Suppressor macrophage (primary cell): ENCODE measurements at regions not wholly inside any gene's neighbourhood (a gene's known extent, or its start where the extent isn't known, plus 50 kb on each side); places are given as distances from the start of the nearest gene placed in this dataset.
"Not testable (repeated sequence)": the region's sequence is repeated elsewhere in the genome, so short reads cannot be mapped to it uniquely, and the experiment has no call there.

Experiments used
- DNase-seq, 4 experiments: peaks; one replicate each; pipeline ENCODE4 v3.0.0-alpha.2; 2020 to 2022

GRCh38 chr4:186814535-186815070, 90.9 kb upstream of the FAT1 start:
- no peak for DNase-seq

- DNase-seq, result no peak
Observed at GRCh38 chr4:186819342-186820086, 95.9 kb upstream of the FAT1 start.

DNA sequence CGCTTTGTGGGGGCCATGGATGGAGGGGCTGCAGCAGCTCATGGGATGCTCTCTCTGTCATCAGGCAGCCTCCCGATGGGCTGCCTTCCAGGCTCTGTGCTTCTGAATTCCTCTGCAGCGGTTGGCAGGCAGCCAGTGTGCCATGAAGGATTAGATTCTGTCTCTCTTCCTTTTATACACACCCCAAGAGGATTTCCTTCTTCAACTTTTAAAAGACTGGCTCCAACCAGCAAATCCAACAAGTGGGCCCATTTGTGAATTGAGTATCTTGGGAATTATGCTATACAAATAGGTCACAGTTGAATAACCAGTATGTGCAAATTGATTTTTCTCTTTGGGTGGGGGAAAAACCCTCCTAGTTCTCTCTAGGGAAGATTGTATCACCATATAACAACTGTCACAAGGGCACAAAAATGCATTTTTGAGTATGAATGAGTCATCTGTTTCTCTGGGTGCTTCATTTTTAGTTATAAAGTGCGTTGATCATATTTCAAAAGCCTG, 96.8 kb upstream of the FAT1 start:
- no peak for DNase-seq

GRCh38 chr4:186823989-186824388, 100.3 kb upstream of the FAT1 start:
- DNase-seq, result no peak

DNA sequence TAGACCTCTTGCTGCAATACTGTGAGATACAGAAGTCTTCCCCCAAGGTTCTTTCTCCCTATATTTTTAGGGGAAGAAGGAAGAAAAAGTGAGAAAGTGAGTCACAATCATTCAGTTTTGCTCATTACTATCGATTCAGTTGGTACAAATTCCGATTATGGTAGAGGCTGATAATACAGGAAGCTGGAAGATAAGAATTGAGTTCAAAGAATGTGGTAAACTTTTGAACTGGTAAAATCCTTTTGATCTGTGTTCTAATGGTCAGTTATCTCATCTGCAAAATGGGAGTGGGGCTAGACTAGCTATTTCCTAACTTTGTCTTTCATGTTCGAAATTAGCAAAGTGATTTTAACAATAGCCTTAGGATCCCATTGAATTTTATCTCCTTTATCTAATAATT, 101.4 kb upstream of the FAT1 start:
- DNase-seq, result no peak

- DNase-seq, result no peak
Observed at GRCh38 chr4:186826006-186826405, 102.3 kb upstream of the FAT1 start.

DNA sequence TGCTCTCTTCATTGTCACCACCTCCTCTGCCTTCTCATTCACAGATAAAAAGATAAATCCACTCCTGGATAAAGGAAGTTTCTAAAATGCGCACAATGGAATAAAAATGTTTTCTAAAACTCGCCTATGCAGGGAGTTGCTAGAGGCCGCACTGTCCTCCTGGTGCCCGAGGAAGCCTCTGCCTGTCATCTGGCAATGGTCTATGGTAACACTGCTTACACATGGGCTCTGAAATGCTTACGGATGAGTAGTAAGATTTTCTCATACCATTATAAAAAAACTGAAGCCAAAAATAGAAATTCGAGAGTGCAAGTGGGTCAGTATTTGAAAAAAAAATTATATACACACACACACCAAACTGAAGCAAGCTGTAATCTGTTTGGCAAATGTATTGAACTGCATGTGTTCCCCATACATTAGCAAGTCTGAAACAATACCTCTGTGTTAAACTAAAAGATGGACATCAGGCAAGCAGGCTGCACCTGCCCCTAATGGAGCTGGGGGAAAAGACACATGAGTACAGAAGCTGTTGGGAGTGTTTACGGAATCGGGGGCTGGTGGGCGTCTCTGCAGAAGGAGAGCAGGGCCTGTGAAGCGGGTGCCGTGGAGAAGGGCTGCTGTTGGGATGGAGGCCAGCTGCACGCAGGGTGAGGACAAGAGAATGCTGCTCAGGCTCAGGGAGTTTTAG, 103.3 kb upstream of the FAT1 start:
- DNase-seq, result no peak

DNA sequence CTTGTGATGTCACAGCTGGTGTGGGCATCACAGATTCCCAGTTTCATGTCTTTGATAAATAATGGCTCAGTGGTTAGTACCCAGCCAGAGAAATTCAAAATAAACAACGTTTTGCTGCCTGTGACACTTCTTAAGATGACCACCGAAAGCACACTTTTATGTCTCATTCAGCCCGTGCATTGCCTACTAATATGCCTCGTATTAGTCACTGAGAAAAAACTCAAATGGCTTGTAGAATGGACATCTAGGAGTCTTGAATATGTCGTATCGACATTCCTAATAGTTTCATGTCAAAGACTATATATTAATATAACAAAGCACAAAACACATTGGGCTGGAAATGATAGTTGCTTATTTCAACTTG, 103.9 kb upstream of the FAT1 start:
- no peak for DNase-seq

DNA sequence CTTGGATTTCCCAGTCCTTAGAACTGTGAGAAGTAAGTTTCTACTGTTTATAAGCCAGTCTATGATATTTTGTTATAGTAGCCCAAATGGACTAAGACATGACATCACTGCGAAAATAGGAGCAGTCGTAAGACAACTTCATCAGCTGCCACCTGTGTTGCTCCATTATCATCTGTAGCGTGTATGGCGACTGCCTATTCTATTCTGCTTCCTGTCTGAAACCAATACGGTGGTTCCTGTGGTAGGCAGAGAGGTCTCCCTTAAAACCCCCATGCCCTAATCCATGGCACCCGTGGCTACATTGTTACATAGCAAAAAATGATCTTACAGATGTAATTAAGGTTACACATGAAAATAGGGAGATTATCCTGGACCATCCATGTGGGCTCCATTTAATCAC, 105.4 kb upstream of the FAT1 start:
- no peak for DNase-seq

DNA sequence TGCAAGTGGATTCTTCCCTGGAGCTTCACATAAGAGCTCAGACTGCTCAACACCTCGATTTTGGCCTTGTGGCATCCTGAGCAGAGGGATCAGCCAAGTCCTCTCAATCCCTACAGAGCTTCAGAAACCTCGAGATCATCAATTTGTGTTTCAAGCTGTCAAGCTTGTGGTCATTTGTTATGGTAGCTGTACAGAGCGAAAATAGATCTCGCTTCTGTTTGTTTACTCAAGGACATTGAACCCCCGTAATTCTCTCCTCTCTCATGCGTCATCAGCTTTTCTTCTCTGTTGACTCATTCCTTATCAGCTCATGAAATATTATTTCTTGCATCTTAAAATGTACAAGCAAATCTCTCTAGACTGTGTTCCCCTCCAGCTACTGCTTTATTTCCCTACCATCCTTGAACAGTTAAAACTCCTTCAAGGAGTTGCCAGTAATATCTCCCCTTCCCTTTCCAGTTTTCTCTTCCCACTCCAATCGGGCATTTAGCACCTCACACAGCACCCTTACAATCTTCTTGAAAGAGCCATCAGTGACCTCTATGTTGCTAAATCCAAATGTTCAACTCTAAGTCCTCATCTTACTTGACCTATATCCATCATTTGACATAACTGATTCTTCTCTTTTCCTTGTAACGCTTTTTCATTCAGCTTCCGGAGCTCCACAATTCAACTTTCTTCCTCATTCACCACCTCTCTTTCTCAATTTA, 106.2 kb upstream of the FAT1 start:
- no peak for DNase-seq

DNA sequence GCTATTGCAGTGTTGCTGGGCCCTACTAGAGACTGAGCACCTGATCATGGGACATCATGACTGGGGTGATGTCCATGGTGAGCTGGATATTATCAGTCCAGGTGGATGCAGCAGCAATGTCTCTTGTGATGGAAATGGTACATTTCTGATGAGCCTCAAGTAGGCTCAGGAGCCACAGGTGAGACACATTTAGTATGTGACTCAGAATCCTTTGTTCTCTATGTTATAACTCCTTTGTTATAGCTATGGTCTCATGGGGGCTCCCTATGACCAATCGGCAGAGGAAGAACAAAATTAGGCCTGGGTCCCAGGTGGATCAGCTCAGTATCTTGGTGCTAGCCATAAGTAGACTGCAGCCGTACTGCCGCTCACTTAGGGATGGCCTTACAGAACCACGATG, 107.9 kb upstream of the FAT1 start:
- no peak for DNase-seq

GRCh38 chr4:186832906-186833305, 109.2 kb upstream of the FAT1 start:
- DNase-seq, result no peak

GRCh38 chr4:186837463-186837862, 113.8 kb upstream of the FAT1 start:
- not testable (repeated sequence) for DNase-seq

- DNase-seq, result no peak
Observed at GRCh38 chr4:186838295-186838694, 114.6 kb upstream of the FAT1 start.

DNA sequence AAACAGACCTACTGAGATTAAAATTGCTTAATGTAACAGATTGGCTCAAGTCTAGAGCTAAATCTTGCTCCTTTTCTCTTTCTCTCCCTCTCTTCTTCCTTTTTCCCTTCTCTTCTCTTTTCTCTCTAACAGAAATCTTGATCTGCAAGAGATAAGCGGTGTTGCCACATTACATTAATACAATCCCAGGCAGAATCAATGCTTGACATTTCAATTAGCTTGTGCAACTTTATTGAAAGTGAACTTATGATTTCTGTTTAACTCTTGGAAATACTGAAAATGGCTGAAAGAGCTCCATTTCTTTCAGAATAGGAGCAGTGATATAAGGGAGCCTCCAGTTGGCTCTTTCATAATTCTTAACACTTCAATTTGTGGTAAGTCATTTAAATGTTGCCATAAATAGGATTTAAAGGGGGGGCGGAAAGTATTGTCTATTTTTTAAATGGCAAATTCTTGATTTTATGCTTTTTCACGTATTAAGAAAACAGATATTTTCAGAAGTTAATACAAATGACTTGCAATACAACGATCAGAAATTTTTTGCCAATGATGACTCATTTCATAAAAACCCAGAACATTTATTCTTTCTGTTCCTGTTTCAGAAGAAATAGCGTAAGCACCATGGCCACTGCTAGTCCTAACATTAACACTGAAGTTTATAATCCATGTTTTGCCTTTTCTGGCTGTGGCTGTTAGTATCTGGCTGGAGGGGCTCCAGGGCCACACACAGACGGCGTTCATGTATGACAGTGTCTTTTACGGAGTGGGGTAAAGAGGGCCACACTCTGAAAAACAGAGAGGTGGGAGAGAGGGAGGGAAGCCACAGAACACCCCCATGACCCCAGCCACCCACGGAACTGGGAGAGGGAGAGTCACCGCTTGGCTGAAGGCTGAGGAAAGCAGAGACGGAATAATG, 115.7 kb upstream of the FAT1 start:
- DNase-seq, result peak in 2 of 4 experiments; percentile 4 to 11

GRCh38 chr4:186840222-186840701, 116.6 kb upstream of the FAT1 start:
- no peak for DNase-seq

- no peak for DNase-seq
Observed at GRCh38 chr4:186840771-186841301, 117.2 kb upstream of the FAT1 start.

DNA sequence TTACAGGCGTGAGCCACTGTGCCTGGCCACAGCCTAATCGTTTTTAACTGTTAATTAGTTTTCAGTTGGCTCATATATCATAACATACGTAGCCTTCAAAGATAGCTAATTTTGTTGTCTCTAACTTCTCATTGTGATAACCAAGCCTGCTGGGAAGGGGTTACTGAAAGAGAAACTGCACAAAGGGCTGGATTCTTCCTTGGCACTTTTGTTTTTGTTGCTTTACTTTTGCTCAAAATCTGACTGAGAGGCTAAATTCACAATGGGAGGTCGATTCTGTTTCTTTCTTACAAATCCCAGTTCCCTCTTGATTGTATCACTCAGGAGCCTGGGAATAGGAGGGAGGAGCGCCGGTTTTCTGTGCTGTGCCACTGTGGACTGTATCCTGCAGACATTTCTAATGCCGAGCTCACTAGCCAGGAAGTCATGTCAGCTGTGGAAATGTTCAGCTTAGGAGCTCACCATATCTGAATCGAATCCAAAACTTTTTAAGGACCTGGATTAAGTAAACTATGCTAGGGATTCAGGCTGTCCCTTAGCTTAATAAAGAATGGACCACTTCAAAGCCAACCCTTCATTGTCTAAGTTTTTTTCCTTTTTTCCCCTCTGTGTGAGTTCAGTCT, 120.5 kb upstream of the FAT1 start:
- DNase-seq, result no peak

- peak; percentile 5 to 34 (median 20) for DNase-seq
Observed at GRCh38 chr4:186845137-186845842, 121.6 kb upstream of the FAT1 start.

GRCh38 chr4:186846426-186846825, 122.8 kb upstream of the FAT1 start:
- DNase-seq, result no peak
